Colonic mucosa (tissue), 4 donors: ENCODE measurements at regions not wholly inside any gene's neighbourhood (a gene's known extent, or its start where the extent isn't known, plus 50 kb on each side); places are given as distances from the start of the nearest gene placed in this dataset.

Experiments used
- DNase-seq: peaks from one replicate; pipeline ENCODE4 v3.0.0-alpha.2; 2020
- H3K27ac ChIP-seq: fragments of 200-600 bp; one replicate; pipeline ENCODE4 v1.8.0; 2021
- H3K27me3 ChIP-seq: fragments of 200-600 bp; one replicate; pipeline ENCODE4 v1.8.0; 2021
- H3K36me3 ChIP-seq: fragments of 200-600 bp; one replicate; pipeline ENCODE4 v1.8.0; 2021
- H3K4me1 ChIP-seq: fragments of 200-600 bp; one replicate; pipeline ENCODE4 v1.8.0; 2021; ENCODE audit warnings: mild to moderate bottlenecking
- H3K4me3 ChIP-seq: fragments of 200-600 bp; one replicate; pipeline ENCODE4 v1.8.0; 2021
- H3K9ac ChIP-seq, 2 donors: one replicate each; pipeline ENCODE4 v1.7.0; 2013; ENCODE audit warnings: control low read depth in 2 of 2, low read depth in 2 of 2, low read length in 2 of 2
- H3K9me3 ChIP-seq: fragments of 200-600 bp; one replicate; pipeline ENCODE4 v1.8.0; 2021
- CTCF ChIP-seq: fragments of 200-600 bp; IDR thresholded peaks from one replicate; pipeline ENCODE4 v1.8.0; 2022; ENCODE audit warnings: antibody characterized with exemption, mild to moderate bottlenecking
- intact Hi-C: fragments of 100-400 bp; cut with DNase I; formaldehyde crosslinking; loops from one replicate; pipeline ENCODE4 v1.14.1; 2022
- donor health status: healthy.
- donor health status: DM: no; HTN: no; CAD: no.
- donor health status: DM: no; HTN: no; CAD: no.

- Histone ChIP-seq H3K9ac (no peak overlapping the region), H3K4me1 (no peaks in the 10 kb centered on the region), H3K9me3 (no peaks in the 10 kb centered on the region), H3K27me3 (no peaks in the 10 kb centered on the region), H3K27ac (no peak overlapping the region), H3K4me3 (no peak overlapping the region), H3K36me3 (no peaks in the 10 kb centered on the region)
- no peak for TF ChIP-seq CTCF
- DNase-seq: no peak
- intact Hi-C loops: no loop called here
Measured at GRCh38 chr9:86408121-86408520, 53.9 kb upstream of the TUT7 start.

GRCh38 chr9:86407022-86407421 lies 52.8 kb upstream of the TUT7 start:
- H3K9ac ChIP-seq: no peak overlapping the region
- no peak for DNase-seq

GRCh38 chr9:86406366-86406765 lies 52.2 kb upstream of the TUT7 start:
- Histone ChIP-seq H3K9ac (no peak overlapping the region), H3K4me3 (no peak overlapping the region), H3K9me3 (no peaks in the 10 kb centered on the region), H3K27ac (no peak overlapping the region), H3K4me1 (no peaks in the 10 kb centered on the region), H3K36me3 (no peaks in the 10 kb centered on the region), H3K27me3 (no peaks in the 10 kb centered on the region)
- intact Hi-C loops: no loop called here
- DNase-seq: no peak
- no peak for TF ChIP-seq CTCF

More at GRCh38 chr9:86407022-86407421, 52.8 kb upstream of the TUT7 start:
- Histone ChIP-seq H3K27ac (no peak overlapping the region), H3K4me1 (no peaks in the 10 kb centered on the region), H3K9me3 (no peaks in the 10 kb centered on the region), H3K27me3 (no peaks in the 10 kb centered on the region), H3K36me3 (no peaks in the 10 kb centered on the region), H3K4me3 (no peak overlapping the region)
- no peak for TF ChIP-seq CTCF
- intact Hi-C loops: no loop called here

GRCh38 chr9:86405926-86406325 lies 51.7 kb upstream of the TUT7 start:
- H3K9ac ChIP-seq: no peak overlapping the region
- no peak for DNase-seq
- intact Hi-C loops: no loop called here
- H3K4me1 ChIP-seq: no peaks in the 10 kb centered on the region
- no peaks in the 10 kb centered on the region for H3K27me3 ChIP-seq
- no peaks in the 10 kb centered on the region for H3K36me3 ChIP-seq
- TF ChIP-seq CTCF: no peak
- H3K4me3 ChIP-seq: no peak overlapping the region
- no peak overlapping the region for H3K27ac ChIP-seq
- H3K9me3 ChIP-seq: no peaks in the 10 kb centered on the region

- H3K9me3 ChIP-seq: no peaks in the 10 kb centered on the region
- no peak overlapping the region for H3K4me3 ChIP-seq
- DNase-seq: no peak
- no peaks in the 10 kb centered on the region for H3K27me3 ChIP-seq
- no peak overlapping the region for H3K27ac ChIP-seq
- H3K36me3 ChIP-seq: no peaks in the 10 kb centered on the region
- intact Hi-C loops: no loop called here
- H3K9ac ChIP-seq: no peak overlapping the region
- no peaks in the 10 kb centered on the region for H3K4me1 ChIP-seq
- TF ChIP-seq CTCF: no peak
Measured at GRCh38 chr9:86405086-86405491, 50.9 kb upstream of the TUT7 start.
